ENCODE measurements at regions not wholly inside any gene's neighbourhood (a gene's known extent, or its start where the extent isn't known, plus 50 kb on each side); places are given as distances from the start of the nearest gene placed in this dataset.
"Not testable (repeated sequence)": the region's sequence is repeated elsewhere in the genome, so short reads cannot be mapped to it uniquely, and the experiment has no call there.

- Mint-ChIP-seq H3K36me3 (ENCODE audit: insufficient read depth in 1 of 3, low read depth in 3 of 3) (peaks cover 2 to 14% (median 11%) of the 10 kb centered on the region in 3 experiments; a peak in 6 of 7 replicates), H3K9me3 (peaks cover 19 to 20% of the 10 kb centered on the region in 2 experiments), H3K4me3 (no peak overlapping the region), H3K27me3 (ENCODE audit: low read depth) (no peaks in the 10 kb centered on the region; the same call in 1 of the 2 replicates), H3K4me1 (no peaks in the 10 kb centered on the region), H3K27ac (no peak overlapping the region)
- H3K79me2 ChIP-seq (ENCODE audit: insufficient read depth, low read length) = no peaks in the 10 kb centered on the region
- H4K5ac ChIP-seq (ENCODE audit: insufficient read length, low read depth, low read length) = no peak overlapping the region
- no peak overlapping the region for H2BK5ac ChIP-seq (ENCODE audit: insufficient read length, low read length)
- H4K91ac ChIP-seq (ENCODE audit: insufficient read length, low read depth, low read length) = no peak overlapping the region
- no CpG with 5 or more reads among the region's 4 CpGs for WGBS (ENCODE audit: extremely low coverage, insufficient read length, low lambda C conversion rate)
- H3K56ac ChIP-seq (ENCODE audit: insufficient read length, low read depth, low read length) = no peak overlapping the region
- H3K27ac ChIP-seq (ENCODE audit: insufficient read length, low read depth, low read length) = no peak overlapping the region
- no peak overlapping the region for H2AFZ ChIP-seq (ENCODE audit: low read length)
- TF ChIP-seq CTCF (conservative IDR thresholded peaks at IDR 0.05) = no peak
- H3K79me1 ChIP-seq (ENCODE audit: insufficient read depth, low read depth, low read length, poor library complexity, severe bottlenecking) = no peaks in the 10 kb centered on the region
- H3K9ac ChIP-seq (ENCODE audit: extremely low read depth, insufficient read length, low read length) = no peak overlapping the region
- DNase-seq = no peak
- H3K4me2 ChIP-seq (ENCODE audit: insufficient read depth, insufficient read length, low read length) = no peak overlapping the region
- H3K9me3 ChIP-seq (ENCODE audit: control insufficient read depth, low read depth, low read length) = no peaks in the 10 kb centered on the region
- no peak overlapping the region for H3K18ac ChIP-seq (ENCODE audit: insufficient read length, low read depth, low read length)
- H2BK20ac ChIP-seq (ENCODE audit: low read depth, low read length, poor library complexity, severe bottlenecking) = no peak overlapping the region
- H3K27me3 ChIP-seq (ENCODE audit: insufficient read depth, low read length) = no peaks in the 10 kb centered on the region
- no peaks in the 10 kb centered on the region for H4K20me1 ChIP-seq (ENCODE audit: control insufficient read depth, insufficient read depth, insufficient read length)
- no peaks in the 10 kb centered on the region for H3K4me1 ChIP-seq (ENCODE audit: insufficient read depth, low read length)
- no peak overlapping the region for H4K8ac ChIP-seq (replicated peaks; ENCODE audit: insufficient read length, low read depth, low read length)
- no peak overlapping the region for H2AK5ac ChIP-seq (ENCODE audit: insufficient read length, low read length)
- H3K4ac ChIP-seq (ENCODE audit: low read depth, low read length) = no peak overlapping the region
- H3K23me2 ChIP-seq (ENCODE audit: insufficient read length, low read depth, low read length, poor library complexity, severe bottlenecking) = no peaks in the 10 kb centered on the region
- H3T11ph ChIP-seq (ENCODE audit: low read length) = no peak overlapping the region
- no peak overlapping the region for H3K14ac ChIP-seq (ENCODE audit: insufficient read depth, low read length)
- H3K23ac ChIP-seq (ENCODE audit: insufficient read length, low read depth, low read length) = no peak overlapping the region
- H2BK15ac ChIP-seq (ENCODE audit: low read depth, low read length) = no peak overlapping the region
- no peak overlapping the region for H2BK120ac ChIP-seq (ENCODE audit: low read depth, low read length, poor library complexity, severe bottlenecking)
- no peak overlapping the region for H2BK12ac ChIP-seq (ENCODE audit: insufficient read length, low read depth, low read length)
Measured at GRCh38 chr5:66443462-66444130, 152.6 kb upstream of the MAST4 start.

DNA sequence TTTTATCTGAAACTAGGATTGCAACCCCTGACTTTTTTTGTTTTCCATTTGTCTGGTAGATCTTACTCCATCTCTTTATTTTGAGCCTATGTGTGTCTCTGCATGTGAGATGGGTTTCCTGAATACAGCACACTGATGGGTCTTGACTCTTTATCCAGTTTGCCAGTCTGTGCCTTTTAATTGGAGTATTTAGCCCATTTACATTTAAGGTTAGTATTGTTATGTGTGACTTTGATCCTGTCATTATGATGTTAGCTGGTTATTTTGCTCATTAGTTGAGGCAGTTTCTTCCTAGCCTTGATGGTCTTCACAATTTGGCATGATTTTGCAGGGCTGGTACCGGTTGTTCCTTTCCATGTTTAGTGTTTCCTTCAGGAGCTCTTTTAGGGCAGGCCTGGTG is 148.1 kb upstream of the MAST4 start:
- H2BK20ac ChIP-seq (ENCODE audit: low read depth, low read length, poor library complexity, severe bottlenecking); H3T11ph ChIP-seq (ENCODE audit: low read length); H3K56ac ChIP-seq (ENCODE audit: insufficient read length, low read depth, low read length); H3K18ac ChIP-seq (ENCODE audit: insufficient read length, low read depth, low read length); H3K9ac ChIP-seq (ENCODE audit: extremely low read depth, insufficient read length, low read length); H3K4me3 Mint-ChIP-seq; H3K79me2 ChIP-seq (ENCODE audit: insufficient read depth, low read length); H2BK12ac ChIP-seq (ENCODE audit: insufficient read length, low read depth, low read length); H4K8ac ChIP-seq (replicated peaks; ENCODE audit: insufficient read length, low read depth, low read length); H4K91ac ChIP-seq (ENCODE audit: insufficient read length, low read depth, low read length); H2AFZ ChIP-seq (ENCODE audit: low read length); H3K9me3 ChIP-seq (ENCODE audit: control insufficient read depth, low read depth, low read length); H3K4me1 ChIP-seq (ENCODE audit: insufficient read depth, low read length); H3K14ac ChIP-seq (ENCODE audit: insufficient read depth, low read length); H3K4ac ChIP-seq (ENCODE audit: low read depth, low read length); H3K4me2 ChIP-seq (ENCODE audit: insufficient read depth, insufficient read length, low read length); H4K5ac ChIP-seq (ENCODE audit: insufficient read length, low read depth, low read length); H3K27me3 ChIP-seq (ENCODE audit: insufficient read depth, low read length); H3K27me3 Mint-ChIP-seq (ENCODE audit: low read depth); H2BK5ac ChIP-seq (ENCODE audit: insufficient read length, low read length); H3K23me2 ChIP-seq (ENCODE audit: insufficient read length, low read depth, low read length, poor library complexity, severe bottlenecking); H3K27ac Mint-ChIP-seq; H2AK5ac ChIP-seq (ENCODE audit: insufficient read length, low read length); H3K23ac ChIP-seq (ENCODE audit: insufficient read length, low read depth, low read length); H3K27ac ChIP-seq (ENCODE audit: insufficient read length, low read depth, low read length); H4K20me1 ChIP-seq (ENCODE audit: control insufficient read depth, insufficient read depth, insufficient read length); H3K79me1 ChIP-seq (ENCODE audit: insufficient read depth, low read depth, low read length, poor library complexity, severe bottlenecking); DNase-seq; H2BK120ac ChIP-seq (ENCODE audit: low read depth, low read length, poor library complexity, severe bottlenecking); H2BK15ac ChIP-seq (ENCODE audit: low read depth, low read length): not testable (repeated sequence)
- Mint-ChIP-seq H3K9me3 (peaks cover 48% of the 10 kb centered on the region in 2 experiments), H3K36me3 (ENCODE audit: insufficient read depth in 1 of 3, low read depth in 3 of 3) (peaks cover 14 to 43% (median 32%) of the 10 kb centered on the region in 3 experiments), H3K4me1 (peaks cover 10 to 15% of the 10 kb centered on the region in 2 experiments)
- no CpG with 5 or more reads among the region's 1 CpG for WGBS (ENCODE audit: extremely low coverage, insufficient read length, low lambda C conversion rate)

All from H9 (cell line).